A673 (cell line): ENCODE measurements at regions not wholly inside any gene's neighbourhood (a gene's known extent, or its start where the extent isn't known, plus 50 kb on each side); places are given as distances from the start of the nearest gene placed in this dataset.

ENCODE experiments used
- CTCF ChIP-seq: fragments of 300-800, 200-600 bp; sonication (generic); conservative IDR thresholded peaks from 2 replicates; pipeline ENCODE4 v1.5.1; 2017; ENCODE audit warnings: low read depth, mild to moderate bottlenecking, antibody characterized with exemption, low read length, moderate library complexity, mixed read lengths
- EZH2 ChIP-seq: fragments of 200-600 bp; sonication (generic); IDR thresholded peaks from 2 replicates; pipeline ENCODE4 v1.6.1; 2017; ENCODE audit warnings: borderline replicate concordance, low read depth, mild to moderate bottlenecking, mixed read lengths, antibody characterized with exemption, low read length; ENCODE audit not compliant: poor library complexity, severe bottlenecking

- TF ChIP-seq CTCF, result no peak
- no peak for TF ChIP-seq EZH2
These were observed 234.5 kb downstream of the KLF13 start for GRCh38 chr15:31561156-31561555.
